Thoracic aorta (tissue), 2 donors: ENCODE measurements at regions not wholly inside any gene's neighbourhood (a gene's known extent, or its start where the extent isn't known, plus 50 kb on each side); places are given as distances from the start of the nearest gene placed in this dataset.

Experiments
- ATAC-seq: fragments of 150-250 bp; one replicate; pipeline ENCODE4 v1.8.0; 2017; ENCODE audit warnings: low read depth; ENCODE audit not compliant: insufficient number of reproducible peaks, low FRiP score
- DNase-seq: peaks from one replicate; pipeline ENCODE4 v3.0.0-alpha.2; 2020; ENCODE audit warnings: low spot score
- H3K27ac ChIP-seq, 2 donors: fragments of 200-600 bp; sonication (generic); 1 replicate in 1 of 2; 2 replicates in 1 of 2; pipeline ENCODE4 v1.5.1; 2016; ENCODE audit warnings: mild to moderate bottlenecking in 2 of 2, moderate library complexity in 2 of 2
- H3K27me3 ChIP-seq: fragments of 200-600 bp; sonication (generic); replicated peaks from 2 replicates; pipeline ENCODE4 v1.6.0; 2016; ENCODE audit warnings: mild to moderate bottlenecking; ENCODE audit not compliant: insufficient read depth
- H3K36me3 ChIP-seq: fragments of 200-600 bp; sonication (generic); one replicate; pipeline ENCODE4 v1.5.1; 2016
- H3K4me1 ChIP-seq, 2 donors: fragments of 200-600 bp; sonication (generic); 1 replicate in 1 of 2; 2 replicates in 1 of 2; pipeline versions ENCODE4 v1.5.1 to v1.6.0; 2016; ENCODE audit warnings: low read depth in 2 of 2, mild to moderate bottlenecking in 1 of 2; ENCODE audit not compliant: control insufficient read depth in 1 of 2
- H3K4me3 ChIP-seq: fragments of 200-600 bp; sonication (generic); 2 replicates; pipeline ENCODE4 v1.5.1; 2016; ENCODE audit warnings: mild to moderate bottlenecking
- H3K9me3 ChIP-seq: fragments of 200-600 bp; sonication (generic); 2 replicates; pipeline ENCODE4 v1.5.1; 2016
- CTCF ChIP-seq: fragments of 200-600 bp; sonication (generic); IDR thresholded peaks from one replicate; pipeline ENCODE4 v1.5.1; 2019; ENCODE audit warnings: antibody characterized with exemption

GRCh38 chr9:120151149-120151548, 428.8 kb downstream of the CDK5RAP2 start:
- DNase-seq (no peak), ATAC-seq (no peak)
- Histone ChIP-seq H3K9me3 (no peaks in the 10 kb centered on the region), H3K4me3 (no peak overlapping the region), H3K27ac (no peak overlapping the region), H3K27me3 (no peaks in the 10 kb centered on the region), H3K4me1 (no peaks in the 10 kb centered on the region), H3K36me3 (no peaks in the 10 kb centered on the region)
- TF ChIP-seq CTCF, result no peak

- DNase-seq, result no peak
- H3K36me3 ChIP-seq, result no peaks in the 10 kb centered on the region
- TF ChIP-seq CTCF, result no peak
- no peaks in the 10 kb centered on the region for H3K9me3 ChIP-seq
- no peak for ATAC-seq
- H3K27me3 ChIP-seq, result no peaks in the 10 kb centered on the region
- H3K4me3 ChIP-seq, result no peak overlapping the region
- H3K4me1 ChIP-seq, result no peaks in the 10 kb centered on the region
- no peak overlapping the region for H3K27ac ChIP-seq
These were observed 441.0 kb downstream of the CDK5RAP2 start for GRCh38 chr9:120138955-120139354.

- Histone ChIP-seq H3K9me3 (no peaks in the 10 kb centered on the region), H3K4me3 (no peak overlapping the region), H3K27me3 (no peaks in the 10 kb centered on the region), H3K4me1 (no peaks in the 10 kb centered on the region), H3K27ac (no peak overlapping the region), H3K36me3 (no peaks in the 10 kb centered on the region)
- TF ChIP-seq CTCF, result no peak
- DNase-seq (no peak), ATAC-seq (no peak)
These were observed 442.7 kb downstream of the CDK5RAP2 start for GRCh38 chr9:120137186-120137840.

GRCh38 chr9:120136696-120137095, 443.3 kb downstream of the CDK5RAP2 start:
- TF ChIP-seq CTCF, result no peak
- ATAC-seq, result no peak
- no peaks in the 10 kb centered on the region for H3K4me1 ChIP-seq
- H3K9me3 ChIP-seq, result no peaks in the 10 kb centered on the region
- no peak for DNase-seq
- H3K27ac ChIP-seq, result no peak overlapping the region
- H3K36me3 ChIP-seq, result no peaks in the 10 kb centered on the region
- H3K27me3 ChIP-seq, result no peaks in the 10 kb centered on the region
- no peak overlapping the region for H3K4me3 ChIP-seq

- no peak overlapping the region for H3K4me3 ChIP-seq
- H3K36me3 ChIP-seq, result no peaks in the 10 kb centered on the region
- no peak for TF ChIP-seq CTCF
- H3K4me1 ChIP-seq, result no peaks in the 10 kb centered on the region
- ATAC-seq, result no peak
- H3K9me3 ChIP-seq, result no peaks in the 10 kb centered on the region
- no peaks in the 10 kb centered on the region for H3K27me3 ChIP-seq
- no peak overlapping the region for H3K27ac ChIP-seq
- no peak for DNase-seq
These were observed 462.9 kb downstream of the CDK5RAP2 start for GRCh38 chr9:120117081-120117480.
